AG20443 (cell line): ENCODE measurements at regions not wholly inside any gene's neighbourhood (a gene's known extent, or its start where the extent isn't known, plus 50 kb on each side); places are given as distances from the start of the nearest gene placed in this dataset.

ENCODE experiments used
- DNase-seq: peaks from one replicate; pipeline ENCODE4 v3.0.0; 2012; ENCODE audit warnings: low spot score, mixed read lengths

DNA sequence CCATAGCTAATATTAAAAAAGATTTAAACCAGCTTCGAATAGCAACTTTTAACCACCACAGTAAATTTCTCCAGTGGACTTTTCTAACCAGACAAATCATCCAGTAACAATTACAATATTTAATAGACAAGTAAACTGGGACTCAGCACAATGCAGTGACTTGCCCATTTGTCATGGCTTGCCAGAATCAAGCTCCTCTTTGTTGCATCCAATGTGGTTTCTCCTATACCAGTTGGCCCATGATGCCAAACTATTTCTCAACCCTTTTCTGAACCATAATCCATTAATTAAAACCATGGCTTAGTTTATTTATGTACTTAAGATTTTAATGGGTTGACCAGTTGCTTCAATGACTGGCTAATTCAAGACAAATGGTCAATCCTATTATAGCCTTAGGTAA lies 64.4 kb downstream of the DIO2 start:
- no peak for DNase-seq

DNA sequence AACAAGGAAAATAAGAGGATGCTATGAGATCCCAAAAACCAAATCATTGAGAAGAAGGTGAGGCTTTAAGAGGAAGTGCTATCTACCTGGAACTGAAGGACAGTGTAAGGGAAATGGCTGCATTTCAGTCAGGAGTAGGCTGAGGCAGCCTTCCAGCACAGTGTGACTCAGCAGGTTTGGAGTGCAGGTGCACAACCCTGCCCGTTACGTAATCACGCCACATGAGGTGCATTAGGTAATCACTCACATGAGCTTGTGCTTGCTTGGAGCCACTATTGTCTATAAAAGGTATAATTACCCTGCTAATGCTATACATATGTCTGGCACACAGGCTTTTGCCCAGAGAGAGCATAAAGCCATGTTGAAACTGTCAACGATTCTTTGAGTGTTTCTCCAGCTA lies 74.9 kb downstream of the DIO2 start:
- DNase-seq = no peak

DNA sequence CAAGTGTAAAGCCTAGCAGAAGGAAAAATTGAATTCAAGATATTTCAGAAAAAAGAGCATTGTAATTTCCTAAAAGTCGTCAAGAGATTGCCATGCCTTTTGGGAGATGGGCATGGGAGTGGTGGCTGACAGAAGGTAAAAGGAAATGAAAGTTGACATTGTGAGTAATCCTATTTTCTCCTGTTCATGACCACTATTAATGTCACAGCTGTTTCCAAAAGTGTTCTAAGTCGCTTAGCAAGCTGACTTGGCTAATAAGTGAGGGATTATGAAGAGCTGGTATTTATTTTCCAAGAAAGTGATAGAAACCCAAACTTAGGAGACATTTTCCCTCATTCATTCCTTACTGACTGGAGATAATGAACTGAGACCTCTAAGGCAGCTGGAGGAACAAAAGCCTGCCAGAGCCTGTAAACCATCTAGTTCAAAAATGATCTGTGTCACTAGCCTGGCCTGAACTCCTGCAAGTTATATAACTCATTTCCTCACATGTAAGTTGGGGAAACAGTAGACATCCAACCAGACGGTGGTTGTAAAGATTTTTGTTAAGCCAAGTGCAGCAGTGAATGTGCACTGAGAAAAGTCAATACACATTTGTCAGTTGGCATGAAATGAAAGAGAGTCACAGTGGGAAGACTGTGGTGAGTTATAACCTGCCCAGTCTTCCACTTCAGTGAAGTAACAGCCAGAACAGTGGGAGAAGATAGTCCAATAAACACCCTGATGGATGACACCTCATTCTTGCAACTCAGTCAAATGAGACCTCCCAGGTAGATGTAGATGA lies 75.8 kb downstream of the DIO2 start:
- no peak for DNase-seq

DNA sequence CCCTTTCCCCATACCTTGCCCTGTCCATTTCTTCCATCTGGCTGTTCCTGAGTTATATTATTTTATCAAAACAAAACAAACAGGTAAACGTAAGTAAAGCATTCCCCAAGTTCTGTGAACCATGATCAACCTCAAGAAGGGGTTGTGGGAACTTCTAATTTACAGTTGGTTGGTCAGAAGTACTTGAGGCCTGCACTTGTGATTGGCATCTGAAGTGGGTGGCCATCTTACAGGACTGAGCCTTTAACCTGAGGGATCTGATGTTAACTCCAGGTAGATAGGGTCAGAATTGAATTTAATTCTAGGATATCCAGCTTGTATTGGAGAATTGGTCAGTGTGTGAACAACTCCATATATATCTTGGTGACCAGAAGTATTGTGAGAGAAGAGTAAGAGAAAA lies 77.0 kb downstream of the DIO2 start:
- no peak for DNase-seq

DNA sequence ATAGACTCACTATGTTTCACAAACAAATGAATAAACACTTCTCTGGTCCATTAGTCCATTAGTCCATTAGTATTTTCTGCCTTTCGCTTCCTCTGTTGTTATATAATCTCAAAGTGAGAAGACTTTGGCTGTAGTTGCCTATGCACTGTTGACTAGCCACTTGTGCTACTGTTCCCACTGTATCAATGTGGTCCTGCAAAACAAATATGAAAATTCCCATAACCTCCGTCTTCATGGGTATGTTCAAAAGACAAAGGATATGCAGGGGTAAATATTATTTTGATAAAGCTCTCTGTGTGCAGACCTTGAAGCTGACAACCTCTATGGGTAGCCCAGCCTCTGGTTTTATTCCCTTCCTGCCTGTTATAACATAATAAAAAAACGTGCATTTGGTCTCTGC lies 77.8 kb downstream of the DIO2 start:
- no peak for DNase-seq

DNA sequence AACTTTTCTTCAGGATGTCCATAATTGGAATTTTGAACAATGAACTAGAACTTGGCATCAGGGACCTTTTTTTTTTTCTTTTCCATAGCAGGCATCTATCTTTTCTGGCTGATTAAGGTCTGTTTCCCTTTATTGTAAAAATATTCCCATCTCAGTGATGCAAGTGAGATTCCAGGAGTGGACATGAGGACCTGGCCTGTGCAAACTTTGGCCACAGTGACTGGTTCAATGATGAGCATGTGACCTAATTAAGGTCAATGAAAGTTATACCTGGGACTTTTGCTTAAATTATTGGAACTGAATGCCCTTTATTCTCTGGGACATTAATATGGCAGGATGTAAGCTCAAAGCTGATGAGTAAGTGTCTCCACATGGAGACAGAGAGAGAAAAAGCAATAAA lies 83.8 kb downstream of the DIO2 start:
- DNase-seq = no peak

DNA sequence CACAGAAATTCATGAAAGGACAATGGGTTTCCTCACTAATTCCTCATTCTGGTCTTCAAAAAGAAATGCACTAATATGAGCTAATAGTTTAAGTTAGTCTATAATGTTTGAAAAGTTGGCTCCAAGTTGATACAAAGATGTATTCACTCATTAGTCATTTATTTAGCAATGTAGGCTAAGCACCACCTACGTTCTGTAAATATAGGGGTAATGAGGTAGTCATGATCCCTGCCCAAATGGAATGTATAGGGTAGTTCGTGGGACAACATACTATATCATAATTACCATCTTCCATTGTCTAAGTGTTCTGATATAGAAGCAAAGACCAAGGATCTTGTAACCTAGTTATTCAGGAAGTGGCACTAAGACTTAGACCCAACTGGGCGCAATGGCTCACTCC lies 86.5 kb downstream of the DIO2 start:
- no peak for DNase-seq

DNA sequence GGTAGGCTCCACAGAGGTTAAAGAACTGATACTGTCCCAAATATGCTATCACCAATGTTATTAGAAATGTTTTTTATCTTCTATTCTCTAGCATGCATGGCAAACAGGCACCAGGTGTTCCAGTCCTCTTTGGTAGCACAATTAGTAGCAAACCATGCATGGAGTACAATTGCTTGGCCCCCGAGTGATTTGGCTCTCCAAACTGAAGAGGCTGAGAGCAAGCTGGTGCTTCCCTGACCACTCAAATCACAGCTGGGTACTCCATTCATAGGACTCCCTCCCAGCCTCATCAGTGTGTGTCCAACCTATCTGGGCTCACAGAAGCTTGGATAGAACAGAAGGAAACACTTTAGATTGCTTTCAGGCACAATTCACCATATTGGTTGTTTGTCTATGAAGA lies 93.4 kb downstream of the DIO2 start:
- no peak for DNase-seq

DNA sequence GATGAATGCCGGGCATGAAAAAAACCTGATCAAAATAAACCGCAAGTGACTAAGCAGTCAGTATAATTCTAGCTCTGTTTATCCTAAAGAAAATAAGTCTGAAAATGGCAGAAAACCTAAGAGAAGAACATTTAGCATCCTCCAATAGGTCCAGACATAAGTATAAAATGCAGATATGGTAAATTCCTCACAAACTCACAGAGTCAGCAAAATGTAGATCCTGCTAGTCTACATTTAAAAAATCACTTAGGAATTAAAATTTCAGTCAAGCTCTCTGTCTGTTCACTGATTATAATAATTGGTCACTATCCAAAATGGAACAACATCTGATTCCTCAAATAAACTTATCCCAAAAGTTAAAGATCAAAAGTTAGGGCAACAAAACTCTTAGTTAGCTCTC lies 95.1 kb downstream of the DIO2 start:
- no peak for DNase-seq

DNA sequence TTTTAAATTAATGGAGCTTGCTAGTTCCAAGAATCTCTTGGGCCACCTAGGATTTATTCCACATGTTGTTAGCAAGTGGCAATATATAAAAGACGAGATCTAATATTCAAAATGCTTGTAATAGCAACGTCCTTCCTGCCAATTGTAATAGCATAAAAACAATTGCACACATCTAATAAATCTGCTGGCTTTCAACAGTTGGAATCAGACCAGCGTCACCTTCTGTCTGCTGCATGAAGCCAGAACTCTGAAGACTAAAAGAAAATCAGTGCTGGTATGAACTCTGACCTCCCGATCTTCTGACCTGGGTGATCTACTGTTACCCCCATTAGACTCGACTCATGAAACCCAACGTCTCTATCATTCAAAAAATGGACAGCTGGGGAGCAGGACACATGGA lies 100.6 kb downstream of the DIO2 start:
- no peak for DNase-seq

DNA sequence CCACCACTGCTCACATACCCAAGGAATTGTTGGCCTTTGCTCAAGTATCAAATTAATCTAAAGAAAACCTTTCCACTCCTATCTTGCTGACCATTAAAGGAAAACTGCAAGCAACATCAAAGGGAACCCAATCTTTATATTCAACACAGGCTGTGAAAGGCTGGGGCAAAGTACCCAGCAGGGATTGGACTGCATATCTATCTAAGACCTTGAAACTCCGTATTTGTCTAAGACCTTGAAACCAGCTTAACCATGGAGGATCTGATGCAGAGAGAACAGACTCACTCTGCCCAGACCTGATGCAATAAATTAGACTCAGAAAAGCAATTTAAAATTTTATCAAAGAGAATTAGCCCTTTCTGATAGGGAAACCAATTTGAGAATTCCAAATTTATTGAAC lies 102.2 kb downstream of the DIO2 start:
- DNase-seq = no peak

DNA sequence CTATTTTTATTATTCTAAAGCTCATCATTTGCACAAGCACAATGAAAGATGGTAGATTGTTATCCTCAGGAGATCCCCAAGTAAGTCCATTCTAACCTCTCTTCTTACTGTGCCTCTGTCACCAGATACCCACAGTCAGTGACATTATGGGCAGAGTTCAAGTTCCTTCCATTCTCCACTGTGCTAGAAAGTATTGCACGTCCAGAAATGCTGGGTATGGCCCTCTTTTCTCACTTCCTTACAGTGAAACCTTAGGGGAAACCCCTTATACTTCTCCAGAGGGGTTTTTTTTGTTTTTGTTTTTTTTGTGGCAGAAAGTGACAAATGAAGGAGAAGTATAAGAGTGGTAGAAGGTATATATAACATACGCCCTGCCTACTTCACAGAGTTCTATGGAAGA lies 102.9 kb downstream of the DIO2 start:
- DNase-seq = no peak

DNA sequence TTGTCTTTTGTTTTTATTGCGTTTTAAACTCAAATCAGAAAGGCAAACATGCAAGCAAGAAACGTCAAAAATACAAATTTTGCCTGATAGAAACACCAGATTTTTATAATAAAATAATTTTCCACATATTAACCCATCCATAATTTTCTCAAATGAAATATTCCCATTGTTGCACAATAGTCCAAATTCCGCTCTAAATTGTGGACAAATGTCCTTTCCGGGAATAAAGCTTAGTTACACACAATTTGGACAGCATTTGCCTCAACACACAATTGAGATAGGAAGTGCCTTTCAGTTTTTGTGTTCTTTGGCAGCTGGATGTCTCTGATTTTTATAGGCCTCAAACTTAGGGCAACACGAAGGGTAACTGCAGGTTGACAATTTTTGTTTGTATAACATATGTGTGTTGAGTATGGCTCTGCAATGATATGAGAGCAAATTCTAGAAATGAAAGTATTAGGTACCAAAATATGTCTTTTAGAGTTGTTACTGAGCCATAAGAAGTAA lies 105.8 kb downstream of the DIO2 start:
- DNase-seq = no peak

DNA sequence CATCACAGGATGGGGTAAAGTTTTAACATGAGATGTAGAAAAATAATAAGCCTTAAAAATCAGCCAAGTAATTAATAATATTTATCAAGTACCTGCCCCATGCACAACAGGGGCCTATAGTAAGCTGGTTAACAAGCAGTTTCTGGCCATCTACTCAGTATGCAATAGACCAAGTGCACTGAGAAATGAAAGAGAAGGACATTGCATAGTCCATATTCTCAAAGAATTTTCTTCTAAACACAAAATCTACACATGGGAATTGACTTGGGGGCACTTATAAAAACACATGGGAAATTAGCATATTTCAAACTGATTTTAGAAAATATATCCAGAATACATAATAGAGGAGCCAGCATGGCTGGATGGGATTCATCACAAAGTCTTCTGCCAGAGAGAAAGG lies 109.5 kb downstream of the DIO2 start:
- no peak for DNase-seq

DNA sequence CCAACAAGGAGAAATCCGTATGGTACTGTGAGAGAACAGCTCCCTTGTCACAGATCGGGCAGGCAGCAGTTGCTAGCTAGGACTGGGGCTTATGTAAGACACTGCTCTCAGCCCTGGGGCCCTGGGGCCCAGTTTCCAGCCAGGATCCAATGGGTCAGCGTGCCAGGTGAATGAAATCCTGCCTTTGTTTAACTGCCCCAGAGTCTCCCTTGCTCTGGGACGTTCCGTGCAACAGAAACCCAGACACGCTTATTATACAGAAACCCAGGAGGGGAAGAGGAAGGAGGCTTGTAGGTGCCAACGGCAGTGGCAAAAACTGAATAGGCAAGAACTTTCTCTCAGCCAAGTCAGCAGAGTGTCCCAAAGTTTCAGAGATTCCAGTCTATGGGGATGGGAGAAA lies 110.6 kb downstream of the DIO2 start:
- DNase-seq = no peak

DNA sequence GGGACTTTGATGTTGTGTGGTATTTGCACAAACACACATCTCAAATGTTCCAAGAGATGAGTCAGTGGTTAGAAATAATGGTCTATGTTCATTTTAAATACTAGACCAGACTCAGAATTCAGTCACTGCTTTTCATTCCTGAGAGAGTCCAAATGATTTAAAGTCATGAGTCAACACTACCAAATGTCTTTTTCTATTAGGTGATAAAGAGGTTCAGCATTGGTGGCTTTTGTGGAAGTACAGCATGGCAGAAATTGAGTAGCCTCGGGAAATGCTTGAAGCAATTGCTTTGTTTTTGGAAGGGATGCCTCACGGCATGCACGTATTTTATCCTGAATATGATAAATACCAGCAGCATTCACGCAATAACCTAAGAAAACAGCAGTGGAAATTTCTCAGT lies 115.7 kb downstream of the DIO2 start:
- peak; percentile 9 for DNase-seq

DNA sequence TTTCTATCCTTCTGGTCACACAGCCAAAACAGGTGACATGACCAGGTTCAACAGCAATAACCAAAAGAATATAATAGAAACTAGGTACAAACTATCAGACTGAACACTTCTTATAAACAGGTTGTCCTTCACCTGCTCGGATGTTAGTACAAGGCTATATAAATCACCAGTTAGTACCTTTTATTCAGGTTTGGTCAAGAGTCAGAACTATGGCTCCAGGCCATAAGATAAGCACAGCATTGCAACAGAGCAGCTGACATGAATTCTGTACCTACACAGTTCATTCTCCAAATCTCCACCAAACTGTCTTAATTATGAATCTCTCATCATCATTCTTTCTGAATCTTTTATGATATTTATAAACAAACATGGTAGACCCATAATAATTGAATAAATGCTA lies 123.9 kb downstream of the DIO2 start:
- DNase-seq = no peak

DNA sequence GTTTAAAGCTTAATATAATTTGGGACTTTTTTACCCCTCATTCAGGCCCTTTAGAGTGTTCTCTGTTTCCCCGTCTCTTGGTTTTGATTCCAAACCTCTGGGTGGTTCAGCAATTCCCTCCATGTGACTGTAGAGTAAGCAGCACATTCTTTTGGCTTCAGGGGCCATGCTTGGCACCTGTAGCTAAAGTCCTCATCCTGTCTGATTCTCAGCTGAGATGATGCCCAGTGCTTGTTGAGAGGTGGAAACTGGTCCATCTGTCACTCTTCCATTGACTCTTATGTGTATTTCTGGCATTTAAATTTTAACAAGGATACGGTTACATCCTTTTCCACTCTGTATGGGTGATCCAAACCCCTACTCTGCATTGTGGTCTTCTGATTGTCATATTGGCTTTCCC lies 127.1 kb downstream of the DIO2 start:
- DNase-seq = no peak

DNA sequence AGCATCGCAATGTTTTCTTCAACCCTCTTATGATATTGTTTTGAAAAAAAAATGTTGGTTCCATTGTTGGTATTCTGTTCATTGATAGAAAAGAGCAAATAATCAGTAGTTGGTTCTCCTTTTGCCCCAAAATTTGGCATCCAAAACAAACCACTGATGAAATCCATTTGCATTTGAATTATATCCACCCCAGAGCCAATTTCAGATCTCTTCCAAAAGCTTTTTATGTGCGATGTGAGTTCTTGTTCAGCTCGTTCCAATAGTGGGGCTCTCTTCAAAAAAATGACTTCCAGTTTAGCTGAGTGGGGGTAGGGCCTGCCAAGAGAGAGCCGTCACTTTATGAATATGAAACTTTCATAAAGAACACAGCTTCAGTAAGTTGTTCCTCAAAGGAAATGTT lies 130.7 kb downstream of the DIO2 start:
- no peak for DNase-seq

DNA sequence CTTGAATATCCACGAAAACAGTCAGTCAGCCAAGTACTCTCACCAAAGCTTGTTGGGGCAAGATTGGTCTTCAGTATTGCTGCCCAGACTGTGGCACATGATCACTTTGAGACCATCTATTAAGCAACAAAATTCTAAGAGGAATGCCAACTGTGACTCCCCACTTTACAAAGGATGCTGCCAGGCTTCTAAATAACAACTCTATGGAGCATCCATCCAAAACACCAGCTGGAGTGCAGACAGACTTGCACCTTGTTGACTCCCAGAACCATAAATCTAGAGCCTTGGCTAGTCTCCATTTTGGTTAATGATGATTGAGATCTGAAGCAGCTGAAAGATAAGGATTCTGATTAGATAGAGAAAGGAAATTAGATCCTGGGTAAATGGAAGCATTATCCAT lies 132.8 kb downstream of the DIO2 start:
- no peak for DNase-seq

DNA sequence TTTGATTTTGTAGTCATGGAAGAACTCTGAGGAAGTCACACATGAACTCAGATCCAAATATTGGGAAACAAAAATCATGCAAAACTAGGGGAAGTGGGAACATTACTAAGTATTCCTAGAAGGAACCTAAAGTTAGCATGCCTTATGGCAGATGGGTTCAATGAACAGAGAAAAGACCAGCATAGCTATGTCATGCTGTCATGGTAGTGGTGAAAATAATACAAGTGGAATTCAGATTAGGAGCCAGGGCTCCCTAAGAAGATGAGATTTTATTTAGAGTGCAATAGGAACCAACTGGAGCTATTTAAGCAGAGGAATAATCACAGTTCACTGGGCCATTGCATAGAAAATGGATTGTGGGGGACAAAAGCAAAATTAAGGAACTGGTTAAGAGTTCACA lies 134.0 kb downstream of the DIO2 start:
- DNase-seq = no peak

DNA sequence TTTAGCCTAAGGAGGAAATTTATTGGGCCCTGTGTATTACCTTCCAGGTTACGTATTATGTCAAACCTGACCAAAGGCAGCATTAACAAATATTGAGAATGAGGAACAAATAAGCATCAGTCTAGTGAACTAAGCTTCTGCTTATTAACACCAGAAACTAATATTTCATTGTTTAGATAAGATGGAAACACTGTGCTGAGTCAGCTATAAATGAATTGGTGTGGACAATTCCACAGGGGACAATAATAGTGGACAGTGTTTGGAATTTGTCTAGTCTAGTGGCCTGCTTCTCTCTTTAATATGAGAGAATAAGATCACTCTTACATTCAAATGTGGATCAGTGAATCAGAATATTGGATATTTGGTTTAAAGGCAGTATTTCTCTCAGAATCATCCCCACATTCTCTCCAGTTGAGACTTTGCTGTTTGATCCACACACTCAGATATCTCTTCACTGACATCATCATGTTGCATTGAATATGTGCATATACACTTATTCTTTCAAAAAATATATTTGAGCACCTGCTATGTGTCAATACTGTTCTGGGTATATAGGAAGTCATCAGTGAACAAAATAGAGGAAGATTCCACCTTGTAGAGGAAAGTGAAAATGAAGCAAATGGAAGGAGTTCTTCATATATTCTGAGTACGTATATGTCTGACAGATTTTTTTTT lies 136.3 kb downstream of the DIO2 start:
- no peak for DNase-seq

DNA sequence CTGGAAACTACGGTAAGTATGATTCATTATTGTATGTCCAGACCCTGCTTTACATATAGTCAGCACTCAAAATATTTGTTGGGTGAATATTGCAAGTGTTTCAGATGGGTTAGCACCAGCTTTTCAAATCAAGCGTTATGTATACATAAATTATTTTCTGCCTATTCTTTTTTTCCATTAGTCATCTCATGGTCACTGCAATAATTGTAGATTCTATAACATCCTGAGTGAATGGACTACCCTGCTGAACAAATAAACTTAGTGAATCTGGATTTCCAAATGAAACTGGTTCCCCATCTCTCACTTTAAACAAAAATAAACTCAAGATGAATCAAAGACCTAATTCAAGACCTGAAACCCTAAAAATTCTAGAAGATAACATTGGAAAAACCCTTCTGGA lies 152.3 kb downstream of the DIO2 start:
- DNase-seq = no peak

DNA sequence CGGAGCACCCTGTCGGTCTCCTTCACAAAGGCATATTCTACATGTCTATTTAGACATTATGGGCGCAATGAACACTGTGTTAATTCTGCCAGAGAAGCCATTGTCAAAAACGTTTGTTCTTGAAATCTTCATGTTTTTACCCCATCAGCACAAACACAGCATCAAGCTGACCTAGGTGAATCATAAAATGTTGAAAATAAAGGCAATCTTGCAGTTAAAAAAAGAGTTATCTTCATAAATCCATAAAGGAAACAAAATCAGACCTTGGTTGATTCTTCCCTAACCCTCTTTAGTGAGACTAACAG lies 154.9 kb downstream of the DIO2 start:
- DNase-seq = no peak
